ENCODE measurements at regions not wholly inside any gene's neighbourhood (a gene's known extent, or its start where the extent isn't known, plus 50 kb on each side); places are given as distances from the start of the nearest gene placed in this dataset.

GRCh38 chr16:79728048-79728922, 127.7 kb upstream of the MAF start:
- no peak for DNase-seq

GRCh38 chr16:79726902-79727301, 126.4 kb upstream of the MAF start:
- no peak for DNase-seq

GRCh38 chr16:79725051-79725450, 124.5 kb upstream of the MAF start:
- no peak for DNase-seq

- no peak for DNase-seq
Measured at GRCh38 chr16:79723583-79724168, 123.1 kb upstream of the MAF start.

- no peak for DNase-seq
Measured at GRCh38 chr16:79721270-79721669, 120.7 kb upstream of the MAF start.

GRCh38 chr16:79717333-79718137, 117.0 kb upstream of the MAF start:
- DNase-seq: no peak

- no peak for DNase-seq
Measured at GRCh38 chr16:79716645-79717332, 116.3 kb upstream of the MAF start.

- no peak for DNase-seq
Measured at GRCh38 chr16:79715061-79715460, 114.5 kb upstream of the MAF start.

GRCh38 chr16:79714440-79714839, 113.9 kb upstream of the MAF start:
- DNase-seq: no peak

- no peak for DNase-seq
Measured at GRCh38 chr16:79713609-79714309, 113.2 kb upstream of the MAF start.

- DNase-seq: no peak
Measured at GRCh38 chr16:79712276-79712675, 111.7 kb upstream of the MAF start.

- DNase-seq: no peak
Measured at GRCh38 chr16:79707876-79708275, 107.3 kb upstream of the MAF start.

- no peak for DNase-seq
Measured at GRCh38 chr16:79703066-79703465, 102.5 kb upstream of the MAF start.

- no peak for DNase-seq
Measured at GRCh38 chr16:79698341-79698753, 97.8 kb upstream of the MAF start.

- no peak for DNase-seq
Measured at GRCh38 chr16:79697562-79698112, 97.1 kb upstream of the MAF start.

GRCh38 chr16:79691007-79691406, 90.5 kb upstream of the MAF start:
- no peak for DNase-seq

- DNase-seq: no peak
Measured at GRCh38 chr16:79690159-79690558, 89.6 kb upstream of the MAF start.

GRCh38 chr16:79687249-79688130, 87.0 kb upstream of the MAF start:
- no peak for DNase-seq

- no peak for DNase-seq
Measured at GRCh38 chr16:79685871-79686270, 85.3 kb upstream of the MAF start.

GRCh38 chr16:79679334-79679733, 78.8 kb upstream of the MAF start:
- no peak for DNase-seq

Data from NCI-H1930 (cell line).